NOMO-1 (cell line): ENCODE measurements at regions not wholly inside any gene's neighbourhood (a gene's known extent, or its start where the extent isn't known, plus 50 kb on each side); places are given as distances from the start of the nearest gene placed in this dataset.

Source experiments
- DNase-seq, 2 experiments: peaks; one replicate each; lab custom pipeline; 2025; ENCODE audit not compliant: unreplicated experiment in 2 of 2; lab: John Stamatoyannopoulos, UW

DNA sequence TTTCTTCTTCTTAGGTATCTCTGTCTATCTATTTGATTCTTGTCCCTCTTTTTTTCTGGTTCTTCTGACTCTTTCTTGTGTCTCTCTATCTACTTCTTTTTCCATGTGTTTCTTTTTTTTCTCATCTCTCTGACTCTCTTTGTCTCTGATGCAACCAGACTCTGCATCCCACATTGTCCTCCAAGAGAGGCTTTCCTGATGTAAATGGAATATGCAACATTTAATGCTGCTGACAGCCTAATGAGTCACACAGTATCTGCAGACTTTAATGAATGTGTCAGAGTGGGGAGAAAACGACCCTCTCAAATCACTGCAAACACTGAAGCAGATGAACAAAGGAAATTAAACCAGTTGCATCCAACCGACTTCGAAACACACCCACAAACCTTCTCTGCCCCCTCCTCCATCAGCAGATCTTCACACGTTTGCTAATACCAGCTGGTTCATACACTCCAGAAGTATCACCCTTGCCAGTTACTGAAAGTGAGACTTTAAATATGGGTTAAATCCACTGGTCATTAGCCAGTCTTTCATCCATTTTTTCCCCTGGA is 351.5 kb downstream of the TXNL1 start:
- no peak for DNase-seq

DNA sequence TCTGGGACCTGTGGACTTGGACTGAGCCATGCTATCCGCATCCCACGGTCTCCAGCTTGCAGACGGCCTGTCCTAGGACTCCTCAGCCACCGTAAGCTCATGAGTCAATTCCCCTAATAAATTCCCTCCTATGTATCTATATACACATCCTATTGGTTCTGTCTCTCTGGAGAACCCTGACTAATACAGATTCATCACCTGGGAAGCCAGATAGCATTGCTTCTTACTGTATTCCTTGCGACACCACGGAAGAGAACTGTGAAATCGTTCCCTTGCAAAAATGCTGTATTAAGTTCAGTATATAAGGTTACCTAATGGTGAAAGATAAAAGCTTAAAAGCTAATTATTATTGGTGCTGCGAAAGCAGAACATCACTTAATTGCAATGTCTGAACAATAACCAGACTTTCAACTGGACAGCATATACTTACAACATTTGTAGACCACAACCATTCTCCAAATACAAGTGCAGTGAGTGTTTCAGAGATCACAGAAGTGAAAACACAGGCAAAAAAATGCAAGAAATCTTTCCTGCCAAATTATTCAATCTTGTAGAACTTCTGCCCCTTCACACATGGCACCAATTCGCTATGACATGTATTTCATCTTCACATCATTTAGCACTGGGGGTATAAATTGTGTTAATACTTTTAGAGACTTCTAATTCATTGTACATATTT is 352.9 kb downstream of the TXNL1 start:
- no peak for DNase-seq

DNA sequence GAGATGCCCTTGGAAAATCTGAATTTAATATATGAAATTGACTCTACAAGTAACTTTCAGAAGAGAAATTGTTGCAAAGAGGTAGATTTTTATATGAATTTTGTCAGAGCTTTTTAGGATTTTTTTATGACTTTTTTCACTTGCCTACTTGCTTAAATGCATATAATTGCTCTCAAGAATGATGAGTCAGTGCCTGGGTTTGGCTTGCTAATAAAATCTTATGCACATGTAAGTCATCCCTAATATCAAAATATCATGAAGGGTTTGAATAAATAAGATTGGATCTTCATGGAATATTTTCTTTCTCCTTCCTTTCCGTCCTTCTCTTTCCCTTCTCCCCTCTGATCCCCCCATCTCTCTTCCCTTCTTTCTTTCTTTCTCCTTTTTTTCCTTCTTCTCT is 354.1 kb downstream of the TXNL1 start:
- DNase-seq: no peak

DNA sequence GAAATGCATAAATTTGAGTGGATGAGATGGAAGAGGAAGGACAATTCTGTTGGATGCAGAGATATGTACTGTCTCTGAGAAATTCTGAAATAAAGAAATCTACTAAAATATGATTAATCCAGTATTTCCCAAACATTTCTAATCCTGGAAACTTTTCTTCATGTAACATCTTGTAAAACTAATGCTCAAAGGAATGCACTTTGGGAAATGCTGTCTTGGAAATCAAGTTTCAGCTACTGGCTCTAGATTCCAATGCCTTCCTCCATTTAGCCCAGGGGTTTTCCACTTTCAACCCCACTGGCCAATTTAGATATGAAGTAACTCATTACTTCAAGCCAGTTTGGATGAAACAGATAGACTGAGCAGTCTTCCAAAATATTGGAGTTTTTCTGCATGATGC is 355.1 kb downstream of the TXNL1 start:
- no peak for DNase-seq

DNA sequence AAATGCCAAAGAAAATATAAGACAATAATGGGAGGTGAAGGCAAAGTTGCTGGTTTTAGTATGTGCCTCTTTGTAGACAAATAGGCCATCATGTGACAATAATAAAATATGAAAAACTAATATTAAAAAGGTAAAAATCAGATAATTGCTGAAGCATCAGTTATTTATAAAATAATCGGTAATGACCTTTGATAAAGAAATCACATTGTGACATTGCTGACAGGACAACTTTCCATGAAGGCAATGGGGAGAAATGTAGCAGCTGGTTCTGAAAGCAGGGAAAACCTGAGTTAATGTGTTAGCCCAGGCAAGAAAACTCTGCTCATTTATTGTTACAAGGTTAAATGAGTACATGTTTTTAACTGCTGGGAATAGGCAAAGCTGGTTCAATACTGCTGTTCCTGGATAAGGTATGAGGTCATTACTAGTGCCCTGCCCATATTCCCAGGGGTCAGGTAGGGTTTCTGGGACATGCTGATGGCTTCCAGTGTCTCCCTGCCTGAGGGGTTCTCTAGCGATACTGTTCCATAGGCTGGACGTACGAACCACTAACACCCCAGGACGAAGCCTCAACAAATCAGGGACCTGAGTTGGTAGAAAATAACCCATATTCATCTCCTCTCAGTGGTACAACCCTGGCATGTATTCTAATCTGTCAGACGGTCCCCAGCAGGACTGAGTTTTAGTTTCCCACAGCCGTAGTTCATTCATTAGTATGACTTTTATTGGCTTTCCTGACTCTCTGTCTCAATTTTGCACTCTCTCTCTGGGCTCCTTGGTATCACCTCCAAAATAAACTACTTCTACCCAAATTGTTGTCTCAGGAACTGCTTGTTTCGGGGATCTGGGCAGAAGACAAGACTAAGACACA is 355.9 kb downstream of the TXNL1 start:
- no peak for DNase-seq

DNA sequence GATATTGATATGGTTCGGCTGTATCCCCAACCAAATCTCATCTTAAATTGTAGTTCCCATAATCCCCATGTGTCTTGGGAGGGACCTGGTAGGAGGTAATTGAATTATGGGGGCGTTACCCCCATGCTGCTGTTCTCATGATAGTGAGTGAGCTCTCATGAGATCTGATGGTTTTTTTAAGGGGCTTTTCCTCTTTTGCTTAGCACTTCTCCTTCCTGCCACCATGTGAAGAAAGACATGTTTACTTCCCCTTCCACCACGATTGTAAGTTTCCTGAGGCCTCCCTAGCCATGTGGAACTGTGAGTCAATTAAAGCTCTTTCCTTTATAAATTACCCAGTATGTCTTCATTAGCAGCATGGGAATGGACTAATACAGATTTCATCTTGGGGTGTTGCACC is 358.6 kb downstream of the TXNL1 start:
- peak in 1 of 2 experiments; percentile 6 for DNase-seq

DNA sequence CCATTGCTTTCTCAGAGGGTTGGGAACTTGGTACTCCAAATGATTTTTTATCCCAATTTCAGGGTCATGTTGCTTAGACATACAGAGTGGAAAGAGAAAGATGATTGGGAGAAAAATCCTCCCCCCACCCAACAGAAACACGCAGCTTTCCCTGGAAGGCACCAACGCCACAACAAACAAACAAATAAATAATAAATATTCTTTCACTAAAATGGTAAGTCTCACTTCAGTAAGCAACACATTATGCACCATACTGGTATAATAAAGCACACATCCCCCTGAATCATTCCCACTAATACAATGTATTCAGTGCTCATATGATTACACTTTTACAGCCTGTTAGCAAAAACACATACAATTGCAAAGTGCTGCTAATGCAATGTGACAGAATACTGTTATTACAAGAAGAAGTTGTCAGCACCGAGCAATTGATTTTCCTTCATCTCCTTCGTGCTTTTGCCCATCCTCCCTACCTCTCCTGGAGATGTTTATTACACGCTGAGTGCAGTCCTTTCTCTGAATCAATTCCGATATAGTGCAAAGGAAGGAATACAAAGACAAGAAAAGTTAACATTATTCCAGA is 359.9 kb downstream of the TXNL1 start:
- no peak for DNase-seq

DNA sequence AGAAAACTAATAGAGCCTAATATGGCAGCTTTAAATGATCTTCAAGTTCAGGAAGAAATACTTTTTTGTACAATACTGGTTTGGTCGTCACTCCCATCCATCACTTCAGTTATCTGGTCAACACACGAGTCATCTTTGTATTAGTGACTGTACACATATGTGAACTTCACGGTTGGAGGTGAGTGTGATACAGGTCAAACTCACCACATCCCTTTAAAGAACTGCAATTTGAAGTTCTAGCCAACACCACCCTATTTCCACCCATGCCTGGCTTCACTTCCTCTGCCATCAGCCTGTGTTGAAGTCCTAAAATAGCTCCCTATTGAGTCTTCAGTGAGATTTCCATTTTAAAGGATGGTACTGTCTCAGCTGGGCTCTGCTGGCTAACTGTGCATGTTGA is 361.9 kb downstream of the TXNL1 start:
- DNase-seq: no peak

DNA sequence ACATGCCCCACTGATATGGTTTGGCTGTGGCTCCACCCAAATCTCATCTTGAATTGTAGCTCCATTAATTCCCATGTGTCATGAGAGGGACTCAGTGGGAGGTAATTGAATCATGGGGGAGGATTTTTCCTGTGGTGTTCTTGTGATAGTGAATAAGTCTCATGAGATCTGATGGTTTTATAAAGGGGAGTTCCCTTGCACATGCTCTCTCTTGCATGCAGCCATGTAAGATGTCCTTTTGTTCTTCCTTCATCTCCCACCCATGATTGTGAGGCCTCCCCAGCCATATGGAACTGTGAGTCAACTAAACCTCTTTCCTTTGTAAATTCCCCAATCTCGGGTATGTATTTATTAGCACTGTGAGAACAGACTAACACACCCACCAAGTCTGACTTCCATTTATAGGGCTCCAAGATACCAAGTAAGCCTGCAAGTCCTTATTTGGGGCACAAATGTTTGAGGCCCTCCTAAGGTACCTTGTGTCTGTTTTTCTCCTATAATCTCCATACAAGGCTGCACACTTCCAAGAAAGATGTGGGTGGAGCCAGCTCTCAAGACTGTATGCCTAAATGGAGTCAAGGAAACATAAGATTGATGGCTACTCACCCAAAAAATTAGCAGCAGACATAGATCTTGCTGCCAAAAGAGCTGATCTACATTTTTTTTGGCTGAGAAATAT is 364.7 kb downstream of the TXNL1 start:
- DNase-seq: no peak

DNA sequence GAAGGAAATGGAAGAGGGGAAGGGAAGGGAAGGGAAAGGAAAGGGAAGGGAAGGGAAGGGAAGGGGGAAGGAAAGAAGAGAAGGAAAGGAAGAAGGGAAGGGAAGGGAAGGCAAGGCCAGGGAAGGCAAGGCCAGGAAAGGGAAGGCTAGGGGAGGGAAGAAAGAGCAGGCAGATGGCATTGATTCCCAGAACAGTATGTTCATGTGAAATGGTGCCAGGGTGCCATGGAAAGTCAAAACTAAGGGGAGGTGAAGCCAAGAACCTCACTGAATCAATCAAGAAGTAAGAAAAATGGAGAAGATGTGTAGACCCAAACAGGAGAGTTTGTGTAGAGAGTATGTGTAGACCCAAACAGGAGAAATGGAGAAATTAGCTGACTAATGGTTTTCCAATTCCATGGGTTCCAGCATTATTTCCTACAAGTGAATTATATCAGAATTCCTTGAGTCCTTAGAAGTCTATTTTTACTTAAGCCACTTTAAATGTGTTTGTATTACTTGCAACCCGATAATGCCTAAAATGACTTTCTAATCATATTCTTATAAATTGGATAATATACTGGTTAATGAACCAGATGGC is 367.6 kb downstream of the TXNL1 start:
- no peak for DNase-seq

DNA sequence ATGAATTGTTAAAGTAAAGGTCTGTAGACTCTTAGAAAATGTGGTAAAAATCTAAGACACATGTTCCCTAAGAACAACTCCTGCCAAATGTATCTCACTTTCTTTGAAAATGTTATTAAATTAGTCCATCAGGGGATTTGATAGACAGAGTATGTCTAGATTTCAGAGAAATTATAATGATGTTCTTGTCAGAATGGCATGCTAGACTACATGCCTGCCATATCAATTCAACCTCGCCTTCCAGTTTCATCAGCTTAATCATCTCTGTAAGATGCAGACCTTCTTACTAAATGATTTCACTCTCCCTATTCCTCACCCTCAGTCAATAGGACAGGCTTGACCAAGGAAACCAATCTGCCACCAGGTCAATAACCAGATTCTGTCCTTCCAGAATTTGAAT is 368.4 kb downstream of the TXNL1 start:
- DNase-seq: no peak

DNA sequence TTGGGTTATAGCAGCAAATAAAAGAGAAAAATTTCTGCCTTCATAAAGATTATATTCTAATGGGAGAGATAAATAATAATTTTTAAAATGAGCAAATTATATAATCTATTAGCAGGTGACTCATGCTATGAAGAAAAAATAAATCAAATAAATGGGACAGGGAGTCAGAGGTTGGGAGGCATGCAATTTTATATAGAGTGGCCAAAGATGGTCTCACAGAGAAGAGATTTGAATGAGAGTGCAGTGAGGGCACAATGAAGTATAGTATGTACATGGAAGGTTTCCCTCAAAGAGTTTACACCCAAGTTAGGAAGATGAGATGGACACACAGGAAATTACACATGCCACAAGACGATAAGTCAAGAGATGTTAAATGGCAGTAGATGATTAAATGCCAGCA is 369.4 kb downstream of the TXNL1 start:
- DNase-seq: no peak

DNA sequence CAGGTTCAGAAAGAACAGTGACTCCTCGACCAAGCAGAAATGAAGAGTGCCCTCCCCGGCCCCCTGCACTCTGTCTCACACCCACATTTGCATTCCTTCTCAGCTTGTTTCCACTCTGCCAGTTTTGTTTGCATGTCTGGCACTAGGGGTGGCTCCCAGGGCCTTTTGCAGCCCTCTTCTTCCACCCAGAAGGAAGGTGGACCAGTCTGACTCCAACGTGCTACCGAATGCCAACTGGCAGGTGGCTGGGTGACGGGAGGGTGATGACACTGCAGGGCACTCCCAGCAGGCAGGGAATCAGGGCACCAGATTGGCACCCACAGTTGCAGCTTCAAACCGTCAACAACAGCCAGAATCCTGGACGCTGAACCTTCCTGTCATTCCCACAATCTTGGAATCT is 371.1 kb downstream of the TXNL1 start:
- no peak for DNase-seq

DNA sequence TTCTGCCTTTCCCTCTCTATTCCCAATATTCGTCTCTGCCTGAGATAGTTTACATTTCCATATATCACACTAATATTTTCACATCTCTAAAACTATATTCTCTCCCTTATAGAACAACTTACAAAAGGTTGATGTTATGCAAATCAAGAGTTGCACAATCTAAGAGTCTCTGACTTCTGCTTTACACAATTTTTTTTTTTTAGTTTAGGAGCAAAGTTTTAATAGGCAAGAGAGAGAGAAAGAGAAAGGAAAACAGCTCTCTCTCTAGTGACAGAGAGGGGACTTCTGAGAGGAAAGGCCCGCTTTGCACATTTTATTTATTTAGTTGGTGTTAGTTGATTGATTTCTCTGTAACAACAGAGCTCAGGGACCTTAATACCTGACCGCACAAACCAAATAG is 380.2 kb downstream of the TXNL1 start:
- peak; percentile 59 to 88 for DNase-seq

DNA sequence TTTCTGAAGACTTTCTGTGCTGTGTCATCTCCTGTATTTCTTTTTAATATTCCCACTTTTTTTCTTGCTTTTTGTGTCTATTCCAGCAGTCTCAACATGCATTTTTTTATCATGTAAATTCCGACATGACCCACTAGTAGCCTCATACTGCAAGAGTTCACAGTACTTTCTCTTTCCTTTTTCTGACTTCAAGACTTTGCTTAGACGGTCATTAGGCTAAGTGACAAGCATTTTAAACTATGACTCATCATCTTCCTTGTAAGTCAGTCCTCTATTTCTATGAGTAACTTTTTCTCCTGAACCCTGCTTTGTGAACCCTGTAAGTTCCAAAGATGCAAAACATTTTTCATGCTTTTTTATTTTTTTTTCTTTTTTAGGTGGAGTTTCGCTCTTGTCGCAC is 381.2 kb downstream of the TXNL1 start:
- peak; percentile 70 to 94 for DNase-seq

DNA sequence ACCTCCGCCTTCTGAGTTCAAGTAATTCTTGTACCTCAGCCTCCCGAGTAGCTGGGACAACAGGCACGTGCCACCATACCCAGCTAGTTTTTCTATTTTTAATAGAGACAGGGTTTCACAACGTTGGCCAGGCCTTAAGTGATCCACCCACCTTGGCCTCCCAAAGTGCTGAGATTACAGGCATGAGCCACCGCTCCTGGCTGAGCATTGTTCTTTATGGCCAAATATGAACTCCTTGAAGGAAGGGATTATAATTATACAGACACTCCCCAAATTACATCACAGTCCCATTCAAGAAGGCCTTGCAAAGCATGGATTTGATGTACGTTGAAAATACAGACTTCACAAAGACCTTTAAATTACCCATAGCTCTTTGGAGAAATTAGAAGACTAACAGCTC is 381.7 kb downstream of the TXNL1 start:
- no peak for DNase-seq

DNA sequence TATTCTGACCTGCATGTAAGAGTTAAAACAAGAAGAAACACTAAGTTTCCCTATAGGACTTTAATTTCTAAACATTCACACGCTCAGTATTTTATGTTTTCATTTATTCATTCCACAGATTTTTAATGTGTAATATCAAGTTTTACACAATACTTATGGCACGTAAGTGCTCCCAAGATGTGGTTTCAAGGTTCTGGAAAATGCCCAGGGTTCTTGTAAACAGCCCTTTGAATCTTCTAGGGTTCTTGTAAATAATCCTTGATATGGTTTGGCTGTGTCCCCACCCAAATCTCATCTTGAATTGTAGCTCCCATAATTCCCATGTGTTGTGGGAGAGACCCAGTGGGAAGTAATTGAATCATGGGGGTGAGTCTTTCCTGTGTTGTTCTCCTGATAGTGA is 383.0 kb downstream of the TXNL1 start:
- DNase-seq: no peak

DNA sequence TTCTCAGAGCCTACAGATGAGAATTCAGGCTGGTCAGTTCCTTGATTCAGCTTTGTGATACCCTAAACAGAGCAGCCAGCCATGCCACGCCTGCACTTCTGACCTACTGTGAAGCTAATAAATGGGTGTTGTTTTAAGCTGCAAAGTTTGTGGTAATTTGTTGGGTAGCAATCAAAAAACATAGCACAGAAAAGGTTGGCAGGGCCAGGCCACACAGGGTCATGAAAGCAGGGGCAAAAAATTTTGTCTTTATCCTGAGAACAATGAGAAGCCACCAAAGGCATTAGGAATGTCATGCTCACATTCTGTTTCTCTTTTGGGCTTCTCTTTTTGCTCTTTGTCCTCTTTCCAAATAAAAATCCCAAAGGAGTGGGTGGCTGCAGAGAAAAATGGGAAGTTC is 385.9 kb downstream of the TXNL1 start:
- DNase-seq: no peak

DNA sequence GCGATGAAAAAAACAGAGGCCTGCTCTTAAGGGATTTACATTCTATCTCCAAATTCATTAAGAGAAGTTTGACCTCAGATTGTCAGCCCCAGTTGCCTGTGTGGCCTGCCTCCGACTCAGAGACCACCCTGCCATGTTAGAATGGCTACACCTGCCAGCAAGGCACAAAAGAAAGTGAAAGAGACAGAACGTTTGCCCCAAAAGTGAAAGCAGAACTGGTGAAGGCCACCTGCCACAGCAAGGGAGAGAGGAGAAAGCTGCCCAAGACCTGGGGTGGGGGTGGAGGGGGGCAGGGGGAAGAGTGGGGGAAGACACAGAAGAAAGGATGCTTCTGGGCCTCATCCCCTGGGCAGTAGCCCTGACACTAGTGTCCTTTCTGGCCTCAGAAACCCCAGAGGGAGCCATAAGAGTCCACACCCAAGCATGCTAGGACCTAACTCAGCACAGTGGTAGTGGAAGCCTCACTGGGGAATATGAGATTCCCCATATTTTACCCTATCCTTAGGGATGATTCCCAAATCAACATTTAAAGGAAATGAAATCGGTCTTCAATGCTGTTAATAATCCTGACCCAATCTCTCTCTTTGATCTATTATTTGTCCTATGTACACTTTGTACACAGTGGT is 389.7 kb downstream of the TXNL1 start:
- peak; percentile 3 to 33 for DNase-seq

DNA sequence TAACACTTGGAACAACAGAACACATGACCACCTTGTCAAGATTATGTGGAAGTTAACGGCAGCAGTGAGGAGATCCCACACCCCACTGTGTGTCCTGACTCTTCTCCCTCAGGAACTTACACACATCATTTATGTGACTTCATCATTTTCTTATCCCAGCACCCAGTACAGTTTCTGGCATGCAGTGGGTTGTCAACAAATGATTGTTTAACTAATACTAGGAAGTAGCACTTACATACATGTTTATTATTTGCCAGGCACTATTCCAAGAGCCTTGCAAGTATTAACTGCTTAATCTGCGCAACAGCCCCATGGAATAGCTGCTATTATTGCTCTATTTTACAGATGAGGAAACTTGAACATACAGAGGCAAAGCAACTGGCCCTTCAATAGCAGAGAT is 391.5 kb downstream of the TXNL1 start:
- no peak for DNase-seq
